Pancreas (tissue), 10 donors: ENCODE measurements at regions not wholly inside any gene's neighbourhood (a gene's known extent, or its start where the extent isn't known, plus 50 kb on each side); places are given as distances from the start of the nearest gene placed in this dataset.

Experiments used
- ATAC-seq, 4 donors: fragments of 200-7000 bp; cut with Tn5 transposase; one replicate each; pipeline versions ENCODE4 v1.8.0 to v1.9.1; 2020; ENCODE audit warnings: mild to moderate bottlenecking in 4 of 4, moderate library complexity in 4 of 4
- DNase-seq, 6 donors: peaks; one replicate each; pipeline ENCODE4 v3.0.0-alpha.2; 2020
- FAIRE-seq: peaks from 2 replicates; lab custom pipeline; 2012; peaks lifted over from hg19 to GRCh38; lab: Jason Lieb, UNC
- H3K27ac ChIP-seq, 4 donors: fragments of 200-600 bp; sonication (generic); 1 replicate in 3 of 4; 2 replicates in 1 of 4; pipeline versions ENCODE4 v1.5.0 to v1.8.0; 2020
- H3K27me3 ChIP-seq, 4 donors: fragments of 200-600 bp; one replicate each; pipeline ENCODE4 v1.8.0; 2021
- H3K36me3 ChIP-seq, 3 donors: fragments of 200-600 bp; sonication (generic) in 1 of 3; one replicate each; pipeline versions ENCODE4 v1.5.0 to v1.8.0; 2020 to 2021
- H3K4me1 ChIP-seq, 3 donors: fragments of 200-600 bp; one replicate each; pipeline ENCODE4 v1.8.0; 2021
- H3K4me3 ChIP-seq, 4 donors: fragments of 200-600 bp; sonication (generic) in 2 of 4; one replicate each; pipeline versions ENCODE4 v1.5.0 to v1.8.0; 2020 to 2021
- H3K9me3 ChIP-seq, 4 donors: fragments of 200-600 bp; one replicate each; pipeline ENCODE4 v1.8.0; 2021
- WGBS, 2 donors: extraction: QIAGEN DNeasy Blood & Tissue Kit; methylation state at CpG; one replicate each; pipeline ENCODE4 v1.1.7; 2013; 5-methylcytosine and 5-hydroxymethylcytosine counted together
- intact Hi-C, 3 donors: fragments of 100-400 bp; cut with DNase I; formaldehyde crosslinking; loops; one replicate each; pipeline versions ENCODE4 v1.11.1 to v1.14.2; 2022
- TF ChIP-seq, protein P1 (sequence below), 4 donors: fragments of 200-600 bp; sonication (generic) in 3 of 4; IDR thresholded peaks; one replicate each; pipeline versions ENCODE4 v1.5.0 to v1.8.0; 2021; ENCODE audit warnings: antibody characterized with exemption in 4 of 4
- donor health status: healthy with polysubstance abuse.
- donor health status: DM: no; HTN: no; CAD: no; lungs with moderate emphysema.
- donor health status: DM: no; HTN: no; CAD: no.
- donor health status: control.
- donor health status: control.
- donor health status: Bipolar disorder and iron deficiency.
- donor health status: DM: yes; HTN: yes; CAD: no.
- donor health status: DM: no; HTN: no; CAD: no.
- donor health status: DM: no; HTN: no; CAD: no.
- donor health status: DM: yes; HTN: yes; CAD: no.

DNA sequence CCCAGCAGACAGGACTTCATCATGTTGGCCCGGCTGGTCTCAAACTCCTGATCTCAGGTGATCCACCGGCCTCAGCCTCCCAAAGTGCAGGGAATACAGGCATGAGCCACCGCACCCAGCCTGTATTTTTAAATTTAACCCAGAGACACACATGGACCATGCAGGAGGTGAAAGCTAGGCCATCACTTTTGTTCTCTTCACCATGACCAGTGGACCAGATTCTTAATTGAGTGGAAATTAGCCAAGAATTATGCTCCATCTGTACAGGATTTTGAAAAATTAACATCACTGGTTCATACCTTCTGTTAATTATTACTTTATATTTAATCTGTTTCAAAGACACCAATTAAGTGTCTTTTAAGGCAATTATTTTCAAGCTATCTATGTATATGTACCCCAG lies 493.6 kb upstream of the NOX3 start:
- FAIRE-seq (no peak), DNase-seq (no peak), ATAC-seq (no peak)
- Histone ChIP-seq H3K4me1 (no peaks in the 10 kb centered on the region), H3K4me3 (no peak overlapping the region), H3K27me3 (no peaks in the 10 kb centered on the region), H3K27ac (no peak overlapping the region), H3K9me3 (no peaks in the 10 kb centered on the region), H3K36me3 (no peaks in the 10 kb centered on the region)
- 85 to 87% methylated on average over 3 of the region's 3 CpGs for WGBS, 2 donors
- intact Hi-C loops: no loop called here
- TF ChIP-seq, protein P1, sequence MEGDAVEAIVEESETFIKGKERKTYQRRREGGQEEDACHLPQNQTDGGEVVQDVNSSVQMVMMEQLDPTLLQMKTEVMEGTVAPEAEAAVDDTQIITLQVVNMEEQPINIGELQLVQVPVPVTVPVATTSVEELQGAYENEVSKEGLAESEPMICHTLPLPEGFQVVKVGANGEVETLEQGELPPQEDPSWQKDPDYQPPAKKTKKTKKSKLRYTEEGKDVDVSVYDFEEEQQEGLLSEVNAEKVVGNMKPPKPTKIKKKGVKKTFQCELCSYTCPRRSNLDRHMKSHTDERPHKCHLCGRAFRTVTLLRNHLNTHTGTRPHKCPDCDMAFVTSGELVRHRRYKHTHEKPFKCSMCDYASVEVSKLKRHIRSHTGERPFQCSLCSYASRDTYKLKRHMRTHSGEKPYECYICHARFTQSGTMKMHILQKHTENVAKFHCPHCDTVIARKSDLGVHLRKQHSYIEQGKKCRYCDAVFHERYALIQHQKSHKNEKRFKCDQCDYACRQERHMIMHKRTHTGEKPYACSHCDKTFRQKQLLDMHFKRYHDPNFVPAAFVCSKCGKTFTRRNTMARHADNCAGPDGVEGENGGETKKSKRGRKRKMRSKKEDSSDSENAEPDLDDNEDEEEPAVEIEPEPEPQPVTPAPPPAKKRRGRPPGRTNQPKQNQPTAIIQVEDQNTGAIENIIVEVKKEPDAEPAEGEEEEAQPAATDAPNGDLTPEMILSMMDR (IDR thresholded peaks at IDR 0.05): no peak

DNA sequence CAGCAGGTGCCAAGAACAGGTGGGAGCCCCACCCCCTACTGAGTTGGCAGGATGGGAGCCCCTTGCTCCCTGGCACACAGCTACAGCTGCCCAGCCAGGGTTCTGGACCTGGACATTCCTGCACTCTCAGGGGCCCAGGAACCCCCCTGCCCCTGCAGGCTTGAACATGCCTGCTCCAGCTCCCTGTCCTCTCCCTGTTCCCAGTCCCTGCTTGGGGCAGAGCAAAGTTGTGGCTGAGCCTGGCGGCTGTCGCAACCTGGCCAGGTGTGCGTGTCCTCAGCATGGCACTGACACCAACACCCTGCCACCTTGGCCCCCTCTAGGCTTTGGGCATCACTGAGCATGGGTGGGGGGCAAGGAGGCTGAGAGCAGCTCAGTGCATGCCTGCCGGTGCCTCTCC lies 491.2 kb upstream of the NOX3 start:
- Histone ChIP-seq H3K27ac (no peak overlapping the region), H3K4me3 (no peak overlapping the region), H3K36me3 (no peaks in the 10 kb centered on the region), H3K4me1 (no peaks in the 10 kb centered on the region), H3K9me3 (no peaks in the 10 kb centered on the region), H3K27me3 (no peaks in the 10 kb centered on the region)
- DNase-seq: peak in 1 of 6 donors; percentile 54
- intact Hi-C loops: no loop called here
- no peak for FAIRE-seq
- TF ChIP-seq, protein P1 (IDR thresholded peaks at IDR 0.05): no peak
- WGBS, 2 donors: 91 to 96% methylated on average over 4 of the region's 4 CpGs
- ATAC-seq: no peak

DNA sequence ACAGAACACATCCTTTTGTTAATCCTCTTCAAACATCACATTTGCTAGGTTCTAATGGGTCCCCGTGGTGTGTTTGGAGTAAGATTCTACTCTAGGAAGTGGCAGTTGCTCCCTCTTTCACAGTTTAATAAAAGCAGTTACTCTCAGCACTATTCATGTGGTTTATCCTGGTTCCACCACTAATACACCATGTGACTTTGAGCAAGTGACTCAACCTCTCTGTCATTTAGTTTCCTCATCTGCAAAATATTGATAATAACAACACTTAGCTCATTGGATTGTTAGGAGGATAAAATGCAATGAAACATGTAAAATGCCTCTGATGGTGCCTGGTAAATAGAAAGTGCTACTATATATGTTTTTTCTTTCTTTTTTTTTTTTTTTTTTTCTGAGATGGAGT lies 488.0 kb upstream of the NOX3 start:
- no peaks in the 10 kb centered on the region for H3K36me3 ChIP-seq
- H3K4me3 ChIP-seq: no peak overlapping the region
- no peak overlapping the region for H3K27ac ChIP-seq
- TF ChIP-seq, protein P1 (IDR thresholded peaks at IDR 0.05): no peak
- DNase-seq (no peak), ATAC-seq (no peak), FAIRE-seq (no peak)
- H3K27me3 ChIP-seq: no peaks in the 10 kb centered on the region
- intact Hi-C loops: no loop called here
- 70 to 87% methylated on average over 1 of the region's 1 CpG for WGBS, 2 donors
- H3K4me1 ChIP-seq: peaks cover 0 to 12% (median 4%) of the 10 kb centered on the region in 3 donors
- no peaks in the 10 kb centered on the region for H3K9me3 ChIP-seq

DNA sequence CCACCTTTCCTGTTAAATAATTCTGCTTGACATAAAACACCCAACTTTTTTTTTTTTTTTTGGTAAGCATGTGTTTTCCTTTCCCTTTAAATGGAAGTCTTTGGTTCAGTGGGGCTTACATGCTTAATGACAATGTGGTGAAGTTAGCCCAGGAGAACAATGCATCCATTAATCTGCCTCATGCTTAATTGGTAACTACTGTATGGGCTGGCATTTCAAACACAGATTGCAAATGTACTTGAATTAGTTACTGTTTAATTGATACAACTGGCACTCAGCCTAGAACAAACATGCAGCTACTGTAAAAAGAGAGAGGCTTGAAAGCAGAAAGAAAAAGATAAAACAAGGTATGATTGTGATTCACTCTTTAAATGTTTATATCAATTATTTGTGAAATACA lies 483.6 kb upstream of the NOX3 start:
- H3K36me3 ChIP-seq: no peaks in the 10 kb centered on the region
- TF ChIP-seq, protein P1 (IDR thresholded peaks at IDR 0.05): no peak
- no peaks in the 10 kb centered on the region for H3K27me3 ChIP-seq
- DNase-seq: no peak
- FAIRE-seq: no peak
- no peaks in the 10 kb centered on the region for H3K9me3 ChIP-seq
- ATAC-seq: peak; percentile 60 to 90 (median 74)
- no peak overlapping the region for H3K4me3 ChIP-seq
- H3K4me1 ChIP-seq: peaks cover 0 to 13% (median 4%) of the 10 kb centered on the region in 3 donors
- no peak overlapping the region for H3K27ac ChIP-seq
- intact Hi-C loops: no loop called here

DNA sequence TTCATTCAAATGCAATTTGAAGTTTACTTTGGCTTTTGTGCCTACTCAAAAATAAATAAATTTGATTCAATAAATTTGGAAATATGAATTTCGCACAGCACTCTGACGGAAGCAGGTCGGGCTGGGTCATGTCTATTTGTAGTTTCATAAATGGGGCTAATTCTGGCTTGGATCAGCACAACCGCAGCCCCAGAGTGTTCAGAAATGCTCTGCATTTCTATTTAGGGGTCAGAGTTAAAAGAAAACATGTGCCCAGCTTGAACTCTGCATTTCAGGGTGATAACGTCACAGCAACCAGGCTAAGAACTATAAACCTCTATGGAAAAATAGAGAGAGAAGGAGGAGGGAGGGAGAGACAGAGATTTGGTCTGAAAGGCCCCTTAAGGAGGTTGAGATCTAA lies 480.9 kb upstream of the NOX3 start:
- 79% methylated on average over 5 of the region's 5 CpGs for WGBS, 2 donors
- no peak overlapping the region for H3K4me3 ChIP-seq
- no peaks in the 10 kb centered on the region for H3K27me3 ChIP-seq
- intact Hi-C loops: no loop called here
- no peak for ATAC-seq
- no peak for FAIRE-seq
- DNase-seq: no peak
- no peaks in the 10 kb centered on the region for H3K9me3 ChIP-seq
- H3K36me3 ChIP-seq: no peaks in the 10 kb centered on the region
- no peak overlapping the region for H3K27ac ChIP-seq
- peaks cover 0 to 13% (median 4%) of the 10 kb centered on the region in 3 donors for H3K4me1 ChIP-seq
- TF ChIP-seq, protein P1 (IDR thresholded peaks at IDR 0.05): no peak
